ENCODE measurements at regions not wholly inside any gene's neighbourhood (a gene's known extent, or its start where the extent isn't known, plus 50 kb on each side); places are given as distances from the start of the nearest gene placed in this dataset.

DNA sequence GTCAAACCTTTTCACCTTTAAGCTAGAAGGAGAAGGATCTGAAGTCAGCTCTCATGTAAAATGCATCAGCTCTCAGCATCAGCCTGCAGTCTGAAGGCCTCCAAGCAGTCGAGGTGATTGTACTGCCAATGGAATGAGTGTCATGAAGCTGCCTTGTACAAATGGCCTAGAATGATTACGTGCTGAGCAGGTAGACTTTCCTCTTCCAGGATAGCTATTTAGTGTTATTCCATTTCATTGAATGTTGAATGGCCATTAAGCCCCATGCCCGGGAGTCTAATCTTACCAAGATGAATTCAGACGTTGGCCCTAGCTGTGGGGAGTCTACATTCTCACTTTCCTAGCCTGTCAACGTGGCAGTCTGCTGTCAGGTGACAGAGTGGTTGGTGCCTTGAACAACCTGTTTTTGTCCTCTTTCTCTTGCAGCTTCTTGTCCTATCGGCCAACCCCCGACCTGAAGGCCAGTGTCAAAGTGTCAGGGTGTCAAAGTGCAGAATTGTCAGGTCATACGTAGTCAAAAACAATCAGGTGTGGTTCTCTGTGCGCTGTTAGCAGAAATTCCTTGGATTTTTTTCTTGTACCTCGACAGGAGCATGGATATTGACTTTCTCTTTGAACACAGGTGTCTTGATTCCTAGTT, 95.2 kb upstream of the TIAM2 start:
- TF ChIP-seq CTCF (IDR thresholded peaks at IDR 0.05) = no peak
- no peak for TF ChIP-seq POLR2A (IDR thresholded peaks at IDR 0.05)
- TF ChIP-seq POLR2AphosphoS5 (IDR thresholded peaks at IDR 0.05) = no peak

All from breast epithelium (tissue), 3 donors.